ENCODE measurements at regions not wholly inside any gene's neighbourhood (a gene's known extent, or its start where the extent isn't known, plus 50 kb on each side); places are given as distances from the start of the nearest gene placed in this dataset.
A peak's percentile ranks its signal among the peaks of the same experiment; 100 is the strongest.
"Not testable (repeated sequence)": the region's sequence is repeated elsewhere in the genome, so short reads cannot be mapped to it uniquely, and the experiment has no call there.

DNA sequence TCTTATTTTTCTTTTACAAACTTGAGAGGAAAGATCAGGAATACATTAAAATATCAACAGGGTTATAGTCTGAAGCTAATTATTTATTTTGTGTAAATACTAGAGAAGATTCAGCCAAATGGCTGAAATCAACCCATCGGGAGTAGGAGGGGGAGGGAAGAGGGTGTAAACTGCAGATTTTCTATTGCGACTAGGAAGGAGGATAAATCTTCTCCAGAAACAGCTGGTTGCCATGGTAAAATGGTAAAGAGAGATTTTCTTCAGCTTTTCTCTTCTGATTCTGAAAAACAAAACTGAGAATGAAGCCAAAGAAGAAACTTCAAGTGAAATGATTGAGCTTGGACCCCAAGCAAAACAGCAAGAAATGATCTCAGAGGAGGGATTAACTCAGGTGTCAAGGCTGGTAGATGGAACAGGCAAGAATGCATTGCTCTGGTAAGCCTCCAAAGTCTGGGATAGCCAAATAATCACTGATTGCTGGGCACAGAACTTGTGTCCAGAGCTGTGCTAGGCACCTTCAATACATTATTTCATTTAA, 193.5 kb upstream of the SPTLC3 start:
- DNase-seq (ENCODE audit: low spot score): no peak

DNA sequence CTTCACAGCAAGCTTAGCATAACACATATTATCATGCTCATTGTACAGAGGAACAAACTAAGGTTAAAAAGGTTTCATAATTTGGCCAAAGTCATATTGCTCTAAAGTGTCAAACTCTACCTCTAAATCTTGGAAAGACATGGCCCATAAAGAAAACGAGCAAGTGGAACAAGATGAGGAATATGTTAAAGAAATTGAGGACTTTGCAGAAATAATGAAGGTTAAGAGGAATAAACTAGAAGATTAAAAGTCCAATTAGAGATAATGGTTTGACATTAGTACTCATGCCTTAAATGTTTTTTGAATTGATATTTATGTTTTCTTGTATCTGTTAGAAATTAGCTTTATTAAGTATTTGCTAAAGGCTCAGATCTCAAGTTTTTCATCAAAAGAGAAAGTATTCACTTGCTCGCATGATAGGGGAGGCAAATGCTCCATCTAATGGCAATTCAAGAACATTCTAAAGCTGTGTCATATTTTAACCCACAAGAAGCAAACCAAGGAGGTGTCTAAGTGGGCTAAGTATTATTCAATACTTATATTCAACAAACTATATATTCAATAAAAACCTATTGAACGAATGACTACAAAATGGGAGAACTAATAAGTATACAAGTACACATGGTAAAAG, 192.9 kb upstream of the SPTLC3 start:
- no peak for DNase-seq (ENCODE audit: low spot score)

DNA sequence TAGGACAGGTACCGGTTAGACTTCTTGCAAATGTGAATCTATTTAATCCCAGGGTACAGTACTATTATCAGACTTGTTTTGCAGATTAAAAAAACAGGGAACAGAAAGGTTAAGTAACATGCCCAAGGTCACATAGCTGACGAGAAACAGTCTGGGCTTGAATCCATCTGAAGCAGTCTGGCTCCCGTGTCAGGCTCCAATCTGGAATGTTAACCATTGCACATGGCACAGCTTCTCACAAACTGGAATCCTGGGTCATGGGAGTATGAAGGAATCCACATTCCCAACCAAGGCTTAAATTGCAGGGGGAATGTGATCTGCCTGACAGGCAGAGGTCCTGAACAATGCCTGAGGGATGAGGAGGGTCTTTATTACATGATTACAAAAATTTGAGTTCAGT, 187.5 kb upstream of the SPTLC3 start:
- DNase-seq (ENCODE audit: low spot score): no peak

DNA sequence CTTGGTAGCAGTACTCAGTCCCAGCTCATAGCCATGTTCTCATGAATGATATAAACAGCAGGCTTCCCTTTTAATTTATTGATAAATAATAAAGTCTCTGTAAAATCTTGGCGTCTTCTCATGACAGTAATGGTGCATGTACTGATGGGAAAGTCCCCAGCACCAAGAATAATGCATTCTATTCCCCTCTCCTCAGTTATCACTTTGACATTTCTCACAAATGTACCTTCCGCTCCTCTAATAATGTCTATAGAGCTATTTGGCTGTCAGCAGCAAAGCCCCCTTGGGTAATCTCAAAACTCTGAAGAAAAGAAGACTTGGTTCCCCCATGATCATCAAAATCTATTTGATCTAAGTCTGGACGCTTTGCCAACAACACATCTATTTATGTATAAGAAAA, 185.0 kb upstream of the SPTLC3 start:
- no peak for DNase-seq (ENCODE audit: low spot score)

DNA sequence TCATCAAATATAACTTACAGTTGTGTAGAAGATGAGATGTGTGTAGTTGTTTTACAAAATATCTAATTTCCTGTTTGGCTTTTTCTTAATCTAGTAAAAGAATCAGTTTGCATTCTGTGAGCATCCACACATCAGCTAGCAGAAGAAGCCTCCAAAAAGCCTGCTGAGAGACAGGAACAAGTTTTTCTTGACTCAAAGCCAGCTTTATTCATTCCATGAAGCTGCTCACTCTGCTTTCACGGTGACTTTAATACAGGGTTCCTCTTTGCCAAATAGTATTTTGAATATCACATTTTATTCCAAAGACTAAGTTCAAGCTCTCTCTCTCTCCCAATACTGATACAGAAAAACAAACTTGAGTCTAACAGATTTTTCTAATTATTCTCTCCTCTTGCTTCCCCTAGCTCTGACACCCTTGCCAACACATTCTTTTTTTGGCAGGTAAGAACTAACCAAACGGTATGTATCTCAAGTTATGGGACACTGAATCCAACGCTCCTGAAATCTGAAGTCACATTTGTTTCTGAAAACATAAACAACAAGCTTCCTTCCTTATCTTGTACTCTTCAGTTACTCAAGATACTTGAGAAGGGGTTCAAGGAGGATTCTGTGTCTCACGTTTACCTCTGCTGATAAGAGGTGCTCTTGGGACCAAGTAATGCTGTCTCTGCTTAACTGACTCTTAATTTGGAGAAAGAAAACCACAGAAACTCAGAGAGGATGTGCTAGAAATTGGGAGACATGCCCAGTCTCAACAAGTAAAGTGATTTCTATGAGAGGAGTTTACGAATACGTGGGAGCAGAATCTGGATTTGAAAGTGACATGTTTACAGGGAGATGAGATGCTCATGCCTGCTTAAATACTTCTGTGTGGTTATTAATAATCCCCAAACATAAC, 184.2 kb upstream of the SPTLC3 start:
- no peak for DNase-seq (ENCODE audit: low spot score)

DNA sequence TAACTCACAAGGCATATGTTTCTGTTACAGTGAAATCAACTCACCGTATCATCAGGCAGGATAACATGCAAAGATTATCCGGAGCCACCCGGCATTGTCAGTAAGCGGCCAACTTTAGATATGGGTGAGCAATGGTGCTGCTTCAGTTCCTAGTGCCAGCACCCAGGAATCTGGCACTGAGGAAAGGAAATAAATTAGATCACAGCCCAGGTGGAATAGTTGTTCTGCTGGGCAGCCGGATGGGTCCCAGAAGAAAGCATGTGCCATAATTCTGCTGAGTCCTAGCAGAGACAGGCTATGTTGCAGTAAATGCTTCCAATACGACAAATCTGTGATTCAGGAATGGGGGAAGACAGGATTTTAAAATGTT, 183.6 kb upstream of the SPTLC3 start:
- DNase-seq (ENCODE audit: low spot score): no peak

DNA sequence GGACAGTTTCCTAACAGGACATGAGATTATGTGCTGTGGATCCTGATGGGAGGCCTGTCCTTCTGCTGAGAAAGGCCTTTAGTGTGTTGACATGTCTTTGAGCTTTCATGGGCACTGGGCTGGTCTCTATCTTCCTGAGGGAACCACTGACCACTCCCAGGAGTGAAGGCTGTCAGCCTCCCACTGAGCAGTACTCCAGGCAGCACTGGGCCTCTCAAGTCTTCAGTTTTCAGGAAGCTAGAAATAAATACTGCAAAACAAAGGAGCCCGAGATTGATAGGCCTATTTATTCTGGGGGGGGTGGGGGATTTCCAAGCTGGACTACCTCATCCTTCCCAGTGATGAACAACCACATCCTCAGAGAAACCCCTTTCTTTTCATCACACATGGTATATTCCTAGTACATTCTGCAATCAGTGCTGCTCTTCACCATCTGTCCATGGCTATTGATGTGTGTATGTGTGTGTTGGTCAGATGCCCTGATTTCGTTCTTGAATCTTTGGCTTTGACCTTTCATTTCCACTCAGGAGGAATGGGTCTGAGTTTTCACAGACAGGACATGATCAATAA, 180.9 kb upstream of the SPTLC3 start:
- DNase-seq (ENCODE audit: low spot score): no peak

DNA sequence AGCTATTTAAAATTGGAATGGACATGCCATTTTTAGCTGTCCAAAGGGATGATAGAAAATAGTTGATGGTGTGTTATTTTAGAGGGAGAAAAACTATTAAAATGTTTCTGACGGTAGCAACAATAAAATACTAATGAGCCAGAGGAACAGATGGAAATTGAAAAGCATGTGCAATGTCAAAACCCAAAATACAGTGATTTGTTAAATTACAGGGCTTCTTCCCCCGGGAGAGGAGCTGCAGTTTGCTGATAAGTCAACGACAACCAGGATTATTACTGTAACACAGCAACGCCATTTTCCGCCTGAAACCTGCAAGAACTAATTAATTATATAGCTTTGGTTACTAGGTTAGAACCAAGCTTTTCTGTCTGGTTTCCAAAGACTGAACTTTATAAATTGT, 179.6 kb upstream of the SPTLC3 start:
- no peak for DNase-seq (ENCODE audit: low spot score)

DNA sequence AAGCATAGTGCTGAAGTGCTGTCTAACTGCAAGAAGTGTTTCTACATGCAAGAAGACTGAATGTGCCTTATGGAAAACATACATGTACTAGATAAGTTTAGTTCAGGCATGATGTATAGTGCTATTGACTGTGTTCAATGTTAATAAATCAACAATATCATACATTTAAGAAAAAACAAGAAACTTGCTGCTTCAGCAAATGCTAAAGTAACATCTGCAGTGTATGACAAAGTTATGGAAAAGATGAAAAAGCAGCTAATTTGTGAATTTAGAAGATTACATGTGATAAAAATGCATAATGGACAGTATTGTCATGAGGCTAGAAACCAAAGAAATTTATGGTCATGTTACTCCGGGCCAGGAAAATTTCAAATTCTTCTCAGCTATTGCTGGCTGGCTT, 174.9 kb upstream of the SPTLC3 start:
- DNase-seq (ENCODE audit: low spot score): no peak

DNA sequence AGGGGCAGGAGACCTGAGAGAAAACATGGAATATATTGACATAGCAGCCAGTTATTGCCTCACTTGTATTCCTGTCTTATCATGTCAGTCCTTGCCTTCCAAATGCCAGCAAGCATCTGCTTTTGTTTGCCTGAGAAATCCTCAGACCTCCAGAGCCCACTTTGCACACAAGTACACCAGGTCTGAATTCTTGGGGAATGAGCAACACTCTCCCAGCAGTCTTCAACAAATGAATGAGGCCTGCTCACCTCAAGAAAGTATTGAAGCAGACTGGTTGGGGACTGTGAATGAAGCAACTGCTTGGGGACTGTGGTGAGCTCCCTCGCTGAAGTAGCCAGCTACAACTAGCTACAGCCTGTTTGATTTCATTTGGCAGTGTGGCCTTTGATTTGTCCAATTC, 172.8 kb upstream of the SPTLC3 start:
- no peak for DNase-seq (ENCODE audit: low spot score)

DNA sequence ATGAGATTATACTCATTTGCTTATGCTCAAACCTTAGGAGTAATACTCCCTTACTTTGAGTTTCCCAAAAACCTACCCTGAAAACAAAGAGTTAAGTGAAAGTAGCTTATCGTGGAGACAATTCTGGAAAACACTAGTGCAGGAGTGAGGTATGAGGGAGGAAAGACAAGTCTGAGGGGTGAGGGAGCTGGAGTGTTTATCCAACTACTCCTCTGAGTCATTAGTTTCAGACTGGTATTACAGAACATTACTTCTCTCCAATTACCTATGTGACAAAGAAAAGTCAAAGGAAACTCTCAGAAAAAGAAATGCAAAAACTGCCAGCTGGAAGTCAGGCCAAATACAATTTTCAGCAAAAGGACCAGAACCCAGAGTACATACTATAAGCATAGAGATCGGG, 171.1 kb upstream of the SPTLC3 start:
- DNase-seq (ENCODE audit: low spot score): no peak

DNA sequence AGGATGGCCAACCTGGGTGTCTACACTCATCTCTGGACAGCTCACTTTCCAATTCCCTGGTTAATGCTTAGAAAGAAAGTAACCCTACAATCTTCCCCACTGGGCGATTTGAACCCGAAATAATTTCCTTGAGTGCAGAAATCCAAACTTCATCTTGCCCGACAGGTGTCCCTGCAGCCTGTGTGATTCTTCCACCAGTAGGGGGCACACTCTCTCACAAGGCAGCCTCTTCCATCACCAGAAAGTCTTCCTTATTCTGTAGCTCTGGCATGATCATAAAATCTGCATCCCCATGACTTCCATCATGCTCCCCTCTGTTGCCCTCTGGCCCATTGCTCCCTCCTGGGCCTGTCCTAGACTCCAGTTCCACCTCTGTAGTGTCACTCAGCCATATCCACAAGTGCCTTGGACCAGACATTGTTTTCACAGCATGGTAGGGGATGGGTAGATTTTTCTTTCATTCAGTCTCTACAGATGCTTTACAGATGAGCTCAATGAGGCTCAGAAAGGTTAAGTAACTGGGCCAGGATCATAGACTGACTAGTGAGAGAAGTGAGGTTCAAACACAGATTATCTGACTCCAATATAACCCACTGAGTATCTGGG, 170.4 kb upstream of the SPTLC3 start:
- DNase-seq (ENCODE audit: low spot score): peak; percentile 4

DNA sequence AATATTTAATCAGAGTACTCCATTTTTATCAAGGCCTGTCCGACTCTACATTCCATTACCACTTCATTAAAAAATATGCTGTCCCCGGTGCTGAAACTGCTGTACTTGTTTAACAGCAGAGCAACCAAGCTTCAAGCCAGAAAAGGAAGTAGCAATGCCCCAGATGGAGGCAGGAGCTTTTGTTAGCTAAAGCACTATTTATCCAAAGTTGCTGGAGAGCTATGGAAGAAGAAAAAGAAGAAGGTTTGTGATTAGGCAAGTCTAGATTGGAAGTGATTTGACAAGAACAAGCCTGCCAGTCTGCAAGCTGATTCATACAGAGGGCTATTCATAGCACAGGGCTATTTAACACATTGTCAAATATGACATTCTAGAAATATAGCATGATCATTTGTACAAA, 160.9 kb upstream of the SPTLC3 start:
- peak; percentile 10 for DNase-seq (ENCODE audit: low spot score)

DNA sequence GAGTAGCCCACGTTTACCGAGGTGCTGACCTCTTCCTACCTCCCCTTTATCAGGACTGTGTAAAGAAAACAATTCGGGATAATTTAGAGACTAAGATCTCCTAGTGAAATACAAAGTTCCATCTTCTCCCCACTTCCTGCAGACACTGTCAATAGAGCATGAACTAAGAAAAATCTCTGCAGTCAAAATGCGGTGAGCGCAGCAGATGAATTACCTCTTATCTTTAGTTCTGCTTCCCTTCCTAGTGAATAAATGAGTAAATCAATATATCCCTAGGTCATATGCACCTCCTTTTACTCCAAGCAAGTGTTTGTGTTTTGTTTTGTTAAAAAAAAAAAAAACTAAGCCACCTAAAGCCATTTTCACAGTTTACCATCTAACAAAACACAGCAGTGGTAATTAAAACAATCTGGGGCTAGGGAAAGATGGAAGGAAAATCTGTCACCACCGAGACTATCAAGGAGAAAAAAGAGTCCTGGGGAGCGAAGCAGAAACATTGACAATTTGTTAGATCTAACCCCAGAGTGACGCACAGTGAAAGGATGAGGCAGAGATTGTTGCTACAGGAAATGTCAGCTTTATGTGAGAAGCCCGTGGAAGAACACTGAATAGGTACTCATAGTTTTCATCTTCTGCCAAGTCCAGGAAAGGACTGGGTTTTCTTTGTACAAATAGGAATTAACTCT, 159.4 kb upstream of the SPTLC3 start:
- DNase-seq (ENCODE audit: low spot score): no peak

DNA sequence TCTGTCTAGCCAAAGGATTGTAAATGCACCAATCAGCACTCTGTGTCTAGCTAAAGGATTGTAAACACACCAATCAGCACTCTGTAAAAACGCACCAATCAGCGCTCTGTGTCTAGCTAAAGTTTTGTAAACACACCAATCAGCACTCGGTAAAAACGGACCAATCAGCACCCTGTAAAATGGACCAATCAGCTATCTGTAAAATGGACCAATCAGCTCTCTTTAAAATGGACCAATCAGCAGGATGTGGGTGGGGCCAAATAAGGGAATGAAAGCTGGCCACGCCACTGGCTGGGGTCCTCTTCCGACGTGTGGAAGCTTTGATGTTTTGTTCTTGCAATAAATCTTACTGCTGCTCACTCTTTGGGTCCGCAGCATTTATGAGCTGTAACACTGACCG, 151.1 kb upstream of the SPTLC3 start:
- not testable (repeated sequence) for DNase-seq (ENCODE audit: low spot score)

DNA sequence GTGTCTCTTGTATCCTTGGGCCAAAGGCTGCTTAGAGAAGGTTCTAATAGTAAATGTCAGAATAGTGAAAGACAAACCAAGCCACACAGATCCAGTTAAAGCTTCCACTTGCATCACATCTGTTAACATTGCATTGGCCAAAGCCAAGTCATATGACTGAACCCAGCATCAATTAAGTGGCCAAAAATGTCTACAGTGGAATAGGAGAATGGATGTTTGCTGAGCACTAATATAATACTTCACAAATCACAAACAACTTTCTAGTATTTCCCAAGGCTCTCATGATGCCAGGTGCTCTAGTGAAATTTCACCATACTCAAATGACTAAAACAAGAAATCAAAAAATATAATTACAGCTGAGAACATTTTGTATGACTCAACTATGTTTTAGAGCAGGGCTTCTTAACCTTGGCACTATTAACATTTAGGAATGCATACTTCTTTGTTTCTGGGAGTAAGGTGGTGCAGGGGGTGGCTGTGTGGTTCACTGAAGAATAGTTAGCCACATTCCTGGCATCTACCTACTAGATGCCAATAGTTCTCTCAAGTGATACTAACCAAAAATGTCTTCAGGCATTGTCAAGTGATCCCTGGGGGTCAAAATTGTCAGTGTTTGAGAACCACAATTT, 148.0 kb upstream of the SPTLC3 start:
- no peak for DNase-seq (ENCODE audit: low spot score)

DNA sequence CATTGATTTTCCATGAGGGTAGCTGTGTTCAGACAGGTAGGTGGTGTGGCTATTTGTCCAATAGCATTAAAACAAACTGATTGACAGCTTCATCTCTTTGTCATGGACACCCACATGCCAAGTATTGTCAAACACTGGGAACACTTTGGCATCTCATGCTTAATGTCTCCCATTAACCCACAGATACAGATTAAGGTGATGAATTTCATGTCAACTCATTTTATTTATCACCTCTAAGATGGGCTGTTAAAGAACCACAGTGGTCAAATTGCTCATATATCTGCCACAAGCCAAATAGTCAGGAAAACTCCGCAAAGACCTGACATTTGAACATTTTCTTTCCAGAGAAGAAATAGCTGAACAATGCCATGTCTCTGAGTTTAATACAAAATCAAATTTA, 139.1 kb upstream of the SPTLC3 start:
- DNase-seq (ENCODE audit: low spot score): no peak

DNA sequence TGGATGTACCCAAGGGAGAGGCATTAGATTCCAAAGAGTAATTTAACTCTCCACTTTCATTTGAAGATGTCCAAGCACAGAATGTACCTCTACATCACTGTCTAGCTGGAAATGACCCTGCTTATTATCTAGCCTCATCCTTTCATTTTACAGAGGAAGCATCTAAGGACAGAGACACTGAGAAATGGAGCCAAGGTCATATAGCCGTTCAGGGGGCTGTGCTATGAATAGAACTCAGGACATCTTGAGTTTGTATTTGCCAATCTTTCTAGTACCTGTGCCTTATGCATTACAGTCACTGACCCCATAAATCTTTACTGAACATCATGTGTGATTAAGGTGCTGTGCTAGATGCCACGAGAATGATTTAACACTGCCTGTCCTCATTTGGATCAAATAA, 138.2 kb upstream of the SPTLC3 start:
- no peak for DNase-seq (ENCODE audit: low spot score)

DNA sequence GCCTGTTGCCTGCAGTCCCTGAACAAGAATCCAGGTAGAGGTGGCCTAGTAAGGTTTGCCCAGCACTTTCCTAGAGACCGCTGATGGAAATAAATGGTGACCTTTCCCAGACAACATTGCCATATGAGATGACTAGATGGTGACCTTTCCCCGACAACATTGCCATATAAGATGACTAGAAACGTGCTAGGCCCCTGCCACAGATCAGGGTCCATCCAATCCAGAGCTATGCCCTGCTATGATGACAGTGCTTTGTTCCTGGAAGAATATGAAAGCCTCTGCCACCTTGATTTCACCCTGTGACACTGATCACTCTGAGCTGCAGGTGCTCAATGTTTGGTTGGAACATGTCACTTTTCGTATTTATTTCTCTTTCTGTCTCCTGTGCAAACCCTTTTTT, 133.8 kb upstream of the SPTLC3 start:
- no peak for DNase-seq (ENCODE audit: low spot score)

DNA sequence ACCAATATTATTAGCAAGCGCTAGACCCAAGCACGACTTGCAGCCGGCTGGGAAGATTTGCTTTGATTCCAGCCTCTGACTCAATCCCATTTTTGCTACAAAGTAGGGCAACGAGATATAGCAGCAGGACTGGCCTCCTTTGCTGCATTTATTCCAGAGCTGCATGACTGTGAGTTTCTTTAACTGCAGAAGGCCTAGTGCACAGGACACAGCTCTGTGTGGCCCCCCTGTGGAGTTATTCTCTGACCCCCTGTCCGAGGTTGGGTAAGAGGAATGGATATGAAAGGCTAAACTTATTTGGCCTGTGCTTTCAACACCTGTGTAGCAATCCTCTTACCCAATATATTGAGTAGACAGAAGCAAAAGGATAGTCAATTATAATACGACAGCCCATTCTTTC, 133.3 kb upstream of the SPTLC3 start:
- no peak for DNase-seq (ENCODE audit: low spot score)

DNA sequence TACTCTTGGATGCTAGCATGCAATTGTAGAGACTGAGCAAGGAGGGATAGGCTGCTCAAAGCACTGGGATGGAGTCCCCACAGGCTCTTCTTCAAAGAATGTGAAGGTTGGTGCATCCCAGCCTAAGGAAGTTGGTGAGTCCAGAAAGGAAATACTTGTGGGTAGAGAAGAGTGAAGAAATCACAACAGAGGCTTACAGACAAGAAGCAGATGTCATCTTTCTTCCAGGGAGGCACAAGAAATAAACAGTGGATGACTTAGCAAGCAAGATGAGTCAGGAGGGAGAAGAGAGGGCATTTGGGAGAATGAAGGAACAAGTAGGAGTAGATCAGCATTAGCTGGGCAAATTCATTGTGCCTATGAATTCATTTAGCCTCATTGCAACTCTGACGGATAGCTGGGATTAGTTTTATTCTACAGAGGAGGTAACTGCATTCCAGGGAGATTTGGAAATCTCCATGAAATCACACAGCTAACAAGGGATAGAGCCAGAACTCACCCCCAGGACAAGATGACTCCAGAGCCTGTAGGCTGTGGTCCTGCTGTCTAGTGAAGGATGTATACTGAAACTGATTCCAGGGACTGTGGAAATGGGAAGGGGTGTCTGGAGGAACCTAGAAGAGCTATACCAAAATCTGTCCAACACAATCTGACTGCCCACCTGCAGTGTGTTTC, 125.8 kb upstream of the SPTLC3 start:
- no peak for DNase-seq (ENCODE audit: low spot score)

All from HT-29 (cell line).